ENCODE measurements at regions not wholly inside any gene's neighbourhood (a gene's known extent, or its start where the extent isn't known, plus 50 kb on each side); places are given as distances from the start of the nearest gene placed in this dataset.

DNA sequence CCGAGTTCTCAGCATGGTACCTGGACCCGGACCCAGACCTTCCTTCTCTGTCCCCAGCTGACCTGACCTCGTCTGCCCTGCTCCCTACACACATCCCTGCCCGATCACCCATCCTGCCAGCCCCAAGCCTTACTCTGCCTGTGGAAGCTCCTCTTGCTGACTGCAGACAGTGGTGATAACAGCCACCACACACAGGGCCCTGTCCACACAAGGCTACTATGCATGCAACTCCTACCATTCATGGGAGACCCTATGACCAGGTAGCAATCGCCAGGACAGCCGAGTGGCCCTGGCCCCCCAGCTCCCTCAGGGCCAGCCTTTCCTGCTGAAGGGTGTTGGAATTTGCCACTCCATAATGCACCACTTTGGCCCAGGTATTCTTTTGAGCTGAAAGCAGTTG, 233.6 kb downstream of the BRD1 start:
- TF ChIP-seq, protein P1, sequence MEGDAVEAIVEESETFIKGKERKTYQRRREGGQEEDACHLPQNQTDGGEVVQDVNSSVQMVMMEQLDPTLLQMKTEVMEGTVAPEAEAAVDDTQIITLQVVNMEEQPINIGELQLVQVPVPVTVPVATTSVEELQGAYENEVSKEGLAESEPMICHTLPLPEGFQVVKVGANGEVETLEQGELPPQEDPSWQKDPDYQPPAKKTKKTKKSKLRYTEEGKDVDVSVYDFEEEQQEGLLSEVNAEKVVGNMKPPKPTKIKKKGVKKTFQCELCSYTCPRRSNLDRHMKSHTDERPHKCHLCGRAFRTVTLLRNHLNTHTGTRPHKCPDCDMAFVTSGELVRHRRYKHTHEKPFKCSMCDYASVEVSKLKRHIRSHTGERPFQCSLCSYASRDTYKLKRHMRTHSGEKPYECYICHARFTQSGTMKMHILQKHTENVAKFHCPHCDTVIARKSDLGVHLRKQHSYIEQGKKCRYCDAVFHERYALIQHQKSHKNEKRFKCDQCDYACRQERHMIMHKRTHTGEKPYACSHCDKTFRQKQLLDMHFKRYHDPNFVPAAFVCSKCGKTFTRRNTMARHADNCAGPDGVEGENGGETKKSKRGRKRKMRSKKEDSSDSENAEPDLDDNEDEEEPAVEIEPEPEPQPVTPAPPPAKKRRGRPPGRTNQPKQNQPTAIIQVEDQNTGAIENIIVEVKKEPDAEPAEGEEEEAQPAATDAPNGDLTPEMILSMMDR (IDR thresholded peaks at IDR 0.05; ENCODE audit: insufficient read depth, low read length, poor library complexity, severe bottlenecking) = no peak
- no peak for TF ChIP-seq EZH2phosphoT487 (conservative IDR thresholded peaks at IDR 0.05; ENCODE audit: low read length)
